ENCODE measurements at regions not wholly inside any gene's neighbourhood (a gene's known extent, or its start where the extent isn't known, plus 50 kb on each side); places are given as distances from the start of the nearest gene placed in this dataset.

DNA sequence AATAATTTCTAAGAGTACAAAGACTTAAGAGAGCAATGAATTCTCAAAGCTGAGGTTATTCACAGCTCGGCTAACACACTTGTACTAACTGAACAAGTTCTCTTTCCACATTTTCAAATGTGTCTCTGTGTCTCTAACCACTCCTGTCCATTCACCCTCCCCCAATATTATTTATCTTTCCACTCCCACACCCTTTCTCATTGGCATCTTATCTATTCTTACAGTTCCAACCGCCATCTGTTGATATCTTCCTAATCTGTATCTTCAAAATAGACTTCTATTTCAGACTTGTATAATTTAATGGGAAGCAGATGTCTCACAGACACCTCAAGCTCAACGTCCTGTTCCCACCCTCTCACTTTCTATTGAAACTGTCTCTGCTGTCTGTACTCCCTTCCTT lies 205.9 kb downstream of the ANXA1 start:
- no peak for ATAC-seq
- Histone ChIP-seq H3K4me3 (no peak overlapping the region), H3K9me3 (no peaks in the 10 kb centered on the region), H3K36me3 (ENCODE audit: insufficient read depth in 1 of 2, low read depth in 1 of 2) (no peaks in the 10 kb centered on the region), H3K27me3 (ENCODE audit: insufficient read depth in 3 of 3, low read length in 2 of 3) (no peaks in the 10 kb centered on the region), H3K27ac (no peak overlapping the region), H3K4me1 (no peaks in the 10 kb centered on the region)
- intact Hi-C loops (cut with DNase I): no loop called here
- TF ChIP-seq, protein P1, sequence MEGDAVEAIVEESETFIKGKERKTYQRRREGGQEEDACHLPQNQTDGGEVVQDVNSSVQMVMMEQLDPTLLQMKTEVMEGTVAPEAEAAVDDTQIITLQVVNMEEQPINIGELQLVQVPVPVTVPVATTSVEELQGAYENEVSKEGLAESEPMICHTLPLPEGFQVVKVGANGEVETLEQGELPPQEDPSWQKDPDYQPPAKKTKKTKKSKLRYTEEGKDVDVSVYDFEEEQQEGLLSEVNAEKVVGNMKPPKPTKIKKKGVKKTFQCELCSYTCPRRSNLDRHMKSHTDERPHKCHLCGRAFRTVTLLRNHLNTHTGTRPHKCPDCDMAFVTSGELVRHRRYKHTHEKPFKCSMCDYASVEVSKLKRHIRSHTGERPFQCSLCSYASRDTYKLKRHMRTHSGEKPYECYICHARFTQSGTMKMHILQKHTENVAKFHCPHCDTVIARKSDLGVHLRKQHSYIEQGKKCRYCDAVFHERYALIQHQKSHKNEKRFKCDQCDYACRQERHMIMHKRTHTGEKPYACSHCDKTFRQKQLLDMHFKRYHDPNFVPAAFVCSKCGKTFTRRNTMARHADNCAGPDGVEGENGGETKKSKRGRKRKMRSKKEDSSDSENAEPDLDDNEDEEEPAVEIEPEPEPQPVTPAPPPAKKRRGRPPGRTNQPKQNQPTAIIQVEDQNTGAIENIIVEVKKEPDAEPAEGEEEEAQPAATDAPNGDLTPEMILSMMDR (IDR thresholded peaks at IDR 0.05): no peak
- 46 to 52% (median 51%) methylated on average over 3 of the region's 3 CpGs for WGBS, 3 donors
- no peak for DNase-seq

DNA sequence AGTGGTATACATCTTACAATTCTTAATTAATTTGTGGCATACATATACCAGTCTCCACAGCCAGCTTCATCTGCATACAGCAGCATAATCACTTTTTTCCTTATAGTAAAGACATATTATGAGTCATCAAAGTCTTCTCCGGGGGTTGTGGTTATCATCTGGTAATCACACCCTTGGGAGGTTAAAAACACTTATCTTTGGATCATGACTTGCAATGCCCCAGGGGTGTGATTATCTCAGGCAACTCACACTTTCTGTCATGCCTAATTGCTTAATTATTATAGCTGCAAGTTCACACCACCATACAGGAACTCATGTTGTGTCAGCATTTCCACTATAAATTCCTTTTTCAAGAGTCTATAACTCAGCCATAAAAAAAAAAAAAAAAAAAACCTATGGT lies 218.4 kb downstream of the ANXA1 start:
- ATAC-seq (no peak), DNase-seq (no peak)
- Histone ChIP-seq H3K4me3 (no peak overlapping the region), H3K36me3 (ENCODE audit: insufficient read depth in 1 of 2, low read depth in 1 of 2) (no peaks in the 10 kb centered on the region), H3K27me3 (ENCODE audit: insufficient read depth in 3 of 3, low read length in 2 of 3) (no peaks in the 10 kb centered on the region), H3K27ac (no peak overlapping the region), H3K4me1 (no peaks in the 10 kb centered on the region), H3K9me3 (no peaks in the 10 kb centered on the region)
- intact Hi-C loops (cut with DNase I): no loop called here
- TF ChIP-seq, protein P1 (IDR thresholded peaks at IDR 0.05): no peak
- WGBS, 3 donors: 24 to 44% (median 34%) methylated on average over 1 of the region's 1 CpG

DNA sequence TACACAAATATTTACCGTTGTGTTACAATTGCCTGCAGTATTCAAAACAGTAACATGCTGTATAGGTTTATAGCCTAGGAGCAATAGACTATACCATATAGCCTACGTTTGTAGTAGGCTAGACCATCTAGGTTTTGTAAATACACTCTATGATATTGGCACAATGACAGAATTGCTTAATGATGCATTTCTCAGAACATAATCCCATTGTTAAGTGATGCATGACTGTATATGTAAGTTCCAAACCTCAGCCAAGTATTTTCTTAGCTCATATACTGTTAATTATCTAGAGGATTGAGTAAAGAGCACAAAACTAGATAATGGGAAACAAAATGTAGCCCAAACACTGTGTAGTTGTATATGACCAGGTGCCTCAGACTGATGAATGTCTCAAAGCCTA lies 220.1 kb downstream of the ANXA1 start:
- Histone ChIP-seq H3K9me3 (no peaks in the 10 kb centered on the region), H3K4me3 (no peak overlapping the region), H3K27me3 (ENCODE audit: insufficient read depth in 3 of 3, low read length in 2 of 3) (no peaks in the 10 kb centered on the region), H3K27ac (no peak overlapping the region), H3K36me3 (ENCODE audit: insufficient read depth in 1 of 2, low read depth in 1 of 2) (no peaks in the 10 kb centered on the region), H3K4me1 (no peaks in the 10 kb centered on the region)
- intact Hi-C loops (cut with DNase I): no loop called here
- ATAC-seq (no peak), DNase-seq (no peak)
- WGBS, 3 donors: 27 to 37% (median 31%) methylated on average over 2 of the region's 2 CpGs
- TF ChIP-seq, protein P1 (IDR thresholded peaks at IDR 0.05): no peak

DNA sequence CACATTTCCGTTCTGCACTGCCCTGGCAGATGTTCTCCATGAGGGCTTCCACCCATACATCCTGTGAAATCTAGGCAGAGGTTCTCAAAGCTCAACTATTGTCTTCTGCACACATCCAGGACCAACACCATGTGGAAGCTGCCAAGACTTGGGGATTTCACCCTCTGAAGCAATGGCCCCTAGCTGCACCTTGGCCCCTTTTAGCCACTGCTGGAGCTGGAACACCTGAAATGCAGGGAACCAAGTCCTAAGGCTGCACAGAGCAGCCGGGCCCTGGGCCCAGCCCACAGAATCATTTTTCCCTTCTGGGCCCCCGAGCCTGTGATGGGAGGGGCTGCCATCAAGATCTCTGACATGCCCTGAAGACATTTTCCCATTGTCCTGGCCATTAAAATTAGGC lies 228.7 kb downstream of the ANXA1 start:
- WGBS, 3 donors: 58 to 66% (median 63%) methylated on average over 3 of the region's 3 CpGs
- H3K9me3 ChIP-seq: no peaks in the 10 kb centered on the region
- intact Hi-C loops (cut with DNase I): no loop called here
- no peaks in the 10 kb centered on the region for H3K4me1 ChIP-seq
- ATAC-seq (no peak), DNase-seq (no peak)
- no peaks in the 10 kb centered on the region for H3K27me3 ChIP-seq (ENCODE audit: insufficient read depth in 3 of 3, low read length in 2 of 3)
- H3K4me3 ChIP-seq: no peak overlapping the region
- TF ChIP-seq, protein P1 (IDR thresholded peaks at IDR 0.05): no peak
- H3K27ac ChIP-seq: no peak overlapping the region
- no peaks in the 10 kb centered on the region for H3K36me3 ChIP-seq (ENCODE audit: insufficient read depth in 1 of 2, low read depth in 1 of 2)

Measured in psoas muscle (tissue), 7 donors.